GM12892 (cell line): ENCODE measurements at regions not wholly inside any gene's neighbourhood (a gene's known extent, or its start where the extent isn't known, plus 50 kb on each side); places are given as distances from the start of the nearest gene placed in this dataset.

ENCODE experiments used
- POLR2A ChIP-seq: IDR thresholded peaks from 2 replicates; pipeline ENCODE4 v1.6.1; 2011; ENCODE audit warnings: low read depth, low read length, control low read depth
- POLR2AphosphoS5 ChIP-seq: IDR thresholded peaks from 2 replicates; pipeline ENCODE4 v1.6.1; 2011; ENCODE audit warnings: low read depth, low read length, control low read depth
- TAF1 ChIP-seq: IDR thresholded peaks from 2 replicates; pipeline ENCODE4 v1.6.1; 2011; ENCODE audit warnings: low read depth, mild to moderate bottlenecking, control low read depth, low read length, borderline replicate concordance

- TF ChIP-seq POLR2A (no peak), POLR2AphosphoS5 (no peak), TAF1 (no peak)
Observed at GRCh38 chr19:30755581-30755980, 383.4 kb downstream of the ZNF536 start.
